ENCODE measurements at regions not wholly inside any gene's neighbourhood (a gene's known extent, or its start where the extent isn't known, plus 50 kb on each side); places are given as distances from the start of the nearest gene placed in this dataset.

DNA sequence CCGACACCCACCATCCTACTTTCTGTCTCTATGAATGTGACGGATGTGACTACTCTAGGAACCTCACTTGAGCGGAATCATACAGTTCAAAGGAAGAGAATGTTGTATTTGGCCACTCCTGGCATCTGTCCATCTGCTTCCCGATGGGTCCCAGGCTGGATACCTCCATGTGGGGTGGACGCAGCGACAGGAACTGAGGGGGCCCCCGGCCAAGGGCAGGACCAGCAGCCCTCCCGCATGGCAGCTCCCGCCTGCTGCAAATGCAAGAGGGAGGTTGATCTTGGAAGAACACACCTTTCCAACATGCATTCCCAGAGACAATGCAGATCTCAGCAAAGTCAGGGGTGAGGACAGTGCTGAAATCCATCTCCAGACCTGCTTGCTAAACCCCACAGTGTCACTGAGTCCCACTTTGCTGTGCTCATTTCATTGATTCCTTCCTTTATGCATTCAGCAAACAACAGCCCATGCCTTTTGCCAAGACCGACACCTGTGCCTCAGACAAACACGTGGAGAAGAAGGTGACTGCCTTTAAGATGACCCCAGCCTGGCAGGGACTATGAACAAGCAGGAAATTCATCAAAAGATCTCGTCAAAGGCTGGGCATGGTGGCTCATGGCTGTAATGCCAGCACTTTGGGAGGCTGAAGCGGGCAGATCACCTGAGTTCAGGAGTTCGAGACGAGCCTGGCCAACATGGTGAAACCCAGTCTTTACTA is 246.2 kb downstream of the CTTN start:
- H3K27ac ChIP-seq, result no peak overlapping the region
- H3K4me3 ChIP-seq, result no peak overlapping the region
- no peak for DNase-seq (ENCODE audit: low spot score)
- H3K9me3 ChIP-seq, result no peaks in the 10 kb centered on the region
- no peaks in the 10 kb centered on the region for H3K36me3 ChIP-seq
- TF ChIP-seq, protein P1, sequence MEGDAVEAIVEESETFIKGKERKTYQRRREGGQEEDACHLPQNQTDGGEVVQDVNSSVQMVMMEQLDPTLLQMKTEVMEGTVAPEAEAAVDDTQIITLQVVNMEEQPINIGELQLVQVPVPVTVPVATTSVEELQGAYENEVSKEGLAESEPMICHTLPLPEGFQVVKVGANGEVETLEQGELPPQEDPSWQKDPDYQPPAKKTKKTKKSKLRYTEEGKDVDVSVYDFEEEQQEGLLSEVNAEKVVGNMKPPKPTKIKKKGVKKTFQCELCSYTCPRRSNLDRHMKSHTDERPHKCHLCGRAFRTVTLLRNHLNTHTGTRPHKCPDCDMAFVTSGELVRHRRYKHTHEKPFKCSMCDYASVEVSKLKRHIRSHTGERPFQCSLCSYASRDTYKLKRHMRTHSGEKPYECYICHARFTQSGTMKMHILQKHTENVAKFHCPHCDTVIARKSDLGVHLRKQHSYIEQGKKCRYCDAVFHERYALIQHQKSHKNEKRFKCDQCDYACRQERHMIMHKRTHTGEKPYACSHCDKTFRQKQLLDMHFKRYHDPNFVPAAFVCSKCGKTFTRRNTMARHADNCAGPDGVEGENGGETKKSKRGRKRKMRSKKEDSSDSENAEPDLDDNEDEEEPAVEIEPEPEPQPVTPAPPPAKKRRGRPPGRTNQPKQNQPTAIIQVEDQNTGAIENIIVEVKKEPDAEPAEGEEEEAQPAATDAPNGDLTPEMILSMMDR (IDR thresholded peaks at IDR 0.05), result no peak
- no peaks in the 10 kb centered on the region for H3K4me1 ChIP-seq
- no peaks in the 10 kb centered on the region for H3K27me3 ChIP-seq

DNA sequence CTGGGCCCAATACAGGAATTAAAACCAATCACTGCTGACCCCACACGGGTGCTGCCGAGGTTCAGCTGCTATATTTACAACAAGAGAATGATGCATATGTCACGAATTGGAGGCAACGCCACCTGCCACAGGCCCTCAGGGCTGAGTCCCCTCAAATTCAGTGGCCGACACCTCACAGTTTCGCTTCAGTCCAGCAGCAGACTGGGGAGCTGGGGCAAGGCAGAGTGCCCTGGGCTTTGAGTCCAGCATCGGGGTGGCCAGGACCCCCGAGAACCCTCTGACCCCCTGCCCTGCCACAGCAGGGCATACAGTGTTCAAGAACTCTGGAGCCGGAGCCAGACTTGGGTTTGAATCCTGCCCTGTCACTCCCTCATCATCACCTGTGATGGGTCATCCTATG is 247.2 kb downstream of the CTTN start:
- DNase-seq (ENCODE audit: low spot score), result no peak
- H3K4me3 ChIP-seq, result no peak overlapping the region
- H3K9me3 ChIP-seq, result no peaks in the 10 kb centered on the region
- H3K27ac ChIP-seq, result no peak overlapping the region
- H3K36me3 ChIP-seq, result no peaks in the 10 kb centered on the region
- no peaks in the 10 kb centered on the region for H3K27me3 ChIP-seq
- TF ChIP-seq, protein P1 (IDR thresholded peaks at IDR 0.05), result no peak
- H3K4me1 ChIP-seq, result no peaks in the 10 kb centered on the region

DNA sequence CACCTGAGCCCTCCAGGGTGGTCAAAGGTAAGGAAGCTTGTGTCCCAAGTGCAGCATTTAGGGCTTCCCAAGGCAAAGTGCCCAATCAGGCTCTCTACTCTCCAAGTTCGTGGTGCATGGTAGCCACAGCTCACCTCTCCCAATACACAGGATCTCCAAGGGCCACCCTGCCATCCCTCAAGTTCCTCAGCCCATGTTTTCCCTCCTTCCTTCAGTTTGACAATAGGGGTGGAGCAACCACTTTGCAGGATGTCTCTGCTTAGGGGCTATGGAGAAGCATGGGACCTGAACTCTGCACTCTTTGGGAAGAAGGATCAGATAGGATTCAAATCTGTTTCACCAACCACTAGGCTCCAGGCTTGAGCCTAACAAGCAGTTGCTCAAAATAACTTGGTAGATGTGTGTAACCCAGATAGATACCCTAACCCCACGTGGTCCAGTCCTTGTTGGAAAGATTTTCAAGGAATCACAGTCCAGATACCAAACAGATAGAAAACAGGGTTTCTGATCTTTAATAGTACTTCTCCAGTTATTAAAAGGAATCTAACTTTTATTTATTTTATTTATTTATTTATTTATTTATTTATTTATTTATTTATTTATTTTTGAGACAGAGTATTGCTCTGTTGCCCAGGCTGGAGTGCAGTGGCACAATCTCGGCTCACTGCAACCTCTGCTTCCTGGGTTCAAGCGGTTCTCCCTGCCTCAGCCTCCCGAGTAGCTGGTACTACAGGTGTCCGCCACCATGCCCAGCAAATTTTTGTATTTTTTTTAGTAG is 248.1 kb downstream of the CTTN start:
- H3K36me3 ChIP-seq, result no peaks in the 10 kb centered on the region

DNA sequence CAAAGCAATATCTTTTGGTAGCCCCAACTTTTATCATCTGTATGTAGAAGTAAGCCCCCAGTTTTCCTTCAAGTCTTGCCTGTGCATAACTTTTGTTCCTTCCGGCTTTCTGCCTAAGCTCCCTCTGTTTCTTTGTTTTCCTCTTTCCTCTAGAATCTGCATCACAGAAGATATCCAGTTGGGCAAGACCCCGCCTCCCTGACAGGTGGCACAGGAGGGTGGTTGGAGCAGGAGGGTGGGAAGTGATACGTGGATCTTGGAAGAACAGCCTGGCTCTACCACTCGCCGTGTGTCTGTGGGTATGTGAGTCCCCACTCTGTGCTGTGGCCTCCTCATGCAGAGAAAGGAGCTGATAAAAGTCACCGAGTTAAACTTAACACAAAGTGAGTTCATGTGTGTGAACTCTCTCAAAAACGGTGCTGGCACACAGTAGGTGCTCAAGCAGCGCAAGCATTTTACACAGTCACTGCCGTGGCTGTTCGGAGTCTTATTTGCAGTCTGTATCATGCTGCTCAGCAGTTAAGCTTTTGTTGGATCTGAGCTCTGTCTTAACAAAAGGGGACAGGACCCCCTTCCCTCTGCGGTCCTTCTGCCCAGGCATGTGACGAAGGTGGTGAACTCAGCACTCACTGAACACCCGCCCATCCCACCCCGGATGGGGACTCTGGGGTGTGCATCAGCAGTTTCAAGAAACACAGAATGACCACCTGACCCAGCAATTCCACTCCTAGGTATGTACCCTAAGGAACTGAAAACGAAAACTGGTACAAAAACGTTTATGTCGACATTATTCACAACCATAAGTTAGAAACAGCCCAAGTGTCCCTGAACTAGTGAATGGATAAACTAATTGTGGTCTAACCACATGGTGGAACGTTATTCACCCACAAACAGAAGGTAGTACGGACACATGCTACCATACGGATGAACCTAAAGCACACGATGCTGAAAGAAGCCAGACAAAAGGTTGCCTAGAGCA is 249.1 kb downstream of the CTTN start:
- H3K27me3 ChIP-seq, result no peaks in the 10 kb centered on the region
- DNase-seq (ENCODE audit: low spot score), result no peak
- no peak overlapping the region for H3K4me3 ChIP-seq

More for the DNA sequence above, 248.1 kb downstream of the CTTN start:
- TF ChIP-seq, protein P1 (IDR thresholded peaks at IDR 0.05), result no peak
- no peaks in the 10 kb centered on the region for H3K27me3 ChIP-seq
- no peak overlapping the region for H3K4me3 ChIP-seq
- H3K4me1 ChIP-seq, result no peaks in the 10 kb centered on the region
- DNase-seq (ENCODE audit: low spot score), result no peak
- no peaks in the 10 kb centered on the region for H3K9me3 ChIP-seq
- no peak overlapping the region for H3K27ac ChIP-seq

More for the DNA sequence above, 249.1 kb downstream of the CTTN start:
- Histone ChIP-seq H3K27ac (no peak overlapping the region), H3K4me1 (no peaks in the 10 kb centered on the region), H3K36me3 (no peaks in the 10 kb centered on the region), H3K9me3 (no peaks in the 10 kb centered on the region)
- TF ChIP-seq, protein P1 (IDR thresholded peaks at IDR 0.05), result no peak

All from right atrium auricular region (tissue), 2 donors.